ENCODE measurements at regions not wholly inside any gene's neighbourhood (a gene's known extent, or its start where the extent isn't known, plus 50 kb on each side); places are given as distances from the start of the nearest gene placed in this dataset.
"Not testable (repeated sequence)": the region's sequence is repeated elsewhere in the genome, so short reads cannot be mapped to it uniquely, and the experiment has no call there.

DNA sequence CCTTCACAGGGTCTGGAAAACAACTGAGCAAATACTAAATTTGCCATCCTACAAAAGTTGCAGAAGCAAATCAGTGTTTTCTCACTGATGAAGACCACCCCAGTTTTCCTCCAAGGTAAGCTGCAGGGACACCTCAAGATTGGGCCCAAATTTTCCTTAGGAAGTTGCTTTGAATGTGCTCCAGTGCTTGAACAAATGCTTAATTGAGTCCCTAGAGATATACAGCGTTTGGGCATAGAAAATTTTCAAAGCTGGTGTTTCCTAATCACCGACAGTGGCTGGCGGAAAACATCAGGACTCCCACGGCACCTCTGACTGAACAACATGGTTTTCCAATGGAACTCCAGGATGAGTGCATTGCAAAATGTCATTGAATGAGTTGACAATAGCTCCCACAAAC is 92.5 kb upstream of the HMGA2 start:
- H3K36me3 ChIP-seq (ENCODE audit: control insufficient read depth, insufficient read depth, low read length), result no peaks in the 10 kb centered on the region
- H3K27ac ChIP-seq (ENCODE audit: extremely low read depth, low read depth, low read length), result no peak overlapping the region
- H4K20me1 ChIP-seq (replicated peaks; ENCODE audit: control insufficient read depth, insufficient read depth, low read length), result no peaks in the 10 kb centered on the region
- intact Hi-C loops (cut with micrococcal nuclease), result no loop called here
- no peak for ATAC-seq
- TF ChIP-seq MAFG (tag; conservative IDR thresholded peaks at IDR 0.05) (no peak), ZFP1 (CRISPR knock-in tag; IDR thresholded peaks at IDR 0.05) (no peak), RBM15 (IDR thresholded peaks at IDR 0.05; ENCODE audit: insufficient read depth, low read length) (no peak), POLR3G (IDR thresholded peaks at IDR 0.05; ENCODE audit: extremely low read depth, insufficient read length, insufficient replicate concordance) (no peak), KLF10 (CRISPR knock-in tag; IDR thresholded peaks at IDR 0.05) (no peak)
- TF ChIP-seq, protein P1, sequence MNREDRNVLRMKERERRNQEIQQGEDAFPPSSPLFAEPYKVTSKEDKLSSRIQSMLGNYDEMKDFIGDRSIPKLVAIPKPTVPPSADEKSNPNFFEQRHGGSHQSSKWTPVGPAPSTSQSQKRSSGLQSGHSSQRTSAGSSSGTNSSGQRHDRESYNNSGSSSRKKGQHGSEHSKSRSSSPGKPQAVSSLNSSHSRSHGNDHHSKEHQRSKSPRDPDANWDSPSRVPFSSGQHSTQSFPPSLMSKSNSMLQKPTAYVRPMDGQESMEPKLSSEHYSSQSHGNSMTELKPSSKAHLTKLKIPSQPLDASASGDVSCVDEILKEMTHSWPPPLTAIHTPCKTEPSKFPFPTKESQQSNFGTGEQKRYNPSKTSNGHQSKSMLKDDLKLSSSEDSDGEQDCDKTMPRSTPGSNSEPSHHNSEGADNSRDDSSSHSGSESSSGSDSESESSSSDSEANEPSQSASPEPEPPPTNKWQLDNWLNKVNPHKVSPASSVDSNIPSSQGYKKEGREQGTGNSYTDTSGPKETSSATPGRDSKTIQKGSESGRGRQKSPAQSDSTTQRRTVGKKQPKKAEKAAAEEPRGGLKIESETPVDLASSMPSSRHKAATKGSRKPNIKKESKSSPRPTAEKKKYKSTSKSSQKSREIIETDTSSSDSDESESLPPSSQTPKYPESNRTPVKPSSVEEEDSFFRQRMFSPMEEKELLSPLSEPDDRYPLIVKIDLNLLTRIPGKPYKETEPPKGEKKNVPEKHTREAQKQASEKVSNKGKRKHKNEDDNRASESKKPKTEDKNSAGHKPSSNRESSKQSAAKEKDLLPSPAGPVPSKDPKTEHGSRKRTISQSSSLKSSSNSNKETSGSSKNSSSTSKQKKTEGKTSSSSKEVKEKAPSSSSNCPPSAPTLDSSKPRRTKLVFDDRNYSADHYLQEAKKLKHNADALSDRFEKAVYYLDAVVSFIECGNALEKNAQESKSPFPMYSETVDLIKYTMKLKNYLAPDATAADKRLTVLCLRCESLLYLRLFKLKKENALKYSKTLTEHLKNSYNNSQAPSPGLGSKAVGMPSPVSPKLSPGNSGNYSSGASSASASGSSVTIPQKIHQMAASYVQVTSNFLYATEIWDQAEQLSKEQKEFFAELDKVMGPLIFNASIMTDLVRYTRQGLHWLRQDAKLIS (CRISPR knock-in tag; IDR thresholded peaks at IDR 0.05), result no peak
- TF ChIP-seq, protein P2, sequence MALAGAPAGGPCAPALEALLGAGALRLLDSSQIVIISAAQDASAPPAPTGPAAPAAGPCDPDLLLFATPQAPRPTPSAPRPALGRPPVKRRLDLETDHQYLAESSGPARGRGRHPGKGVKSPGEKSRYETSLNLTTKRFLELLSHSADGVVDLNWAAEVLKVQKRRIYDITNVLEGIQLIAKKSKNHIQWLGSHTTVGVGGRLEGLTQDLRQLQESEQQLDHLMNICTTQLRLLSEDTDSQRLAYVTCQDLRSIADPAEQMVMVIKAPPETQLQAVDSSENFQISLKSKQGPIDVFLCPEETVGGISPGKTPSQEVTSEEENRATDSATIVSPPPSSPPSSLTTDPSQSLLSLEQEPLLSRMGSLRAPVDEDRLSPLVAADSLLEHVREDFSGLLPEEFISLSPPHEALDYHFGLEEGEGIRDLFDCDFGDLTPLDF (CRISPR knock-in tag; IDR thresholded peaks at IDR 0.05), result no peak
- no peak overlapping the region for H3K4me2 ChIP-seq (ENCODE audit: insufficient read depth, low read length)
- H3K4me1 ChIP-seq (replicated peaks in 1 of 2; ENCODE audit: control insufficient read depth in 2 of 2, insufficient read depth in 2 of 2, low read length in 2 of 2), result peaks cover 0 to 7% of the 10 kb centered on the region in 2 experiments; a peak in 2 of 5 replicates
- no TSS peak for BruUV-seq (replicated peaks)
- no peak for FAIRE-seq
- POLR2A ChIA-PET, result interaction anchor here (0.6 kb wide), 1 partner anchor 10 kb away, joined by 3 read pairs; no protein-coding TSS in a partner anchor
- no peaks in the 10 kb centered on the region for H3K9me1 ChIP-seq (ENCODE audit: control insufficient read depth, insufficient read depth, low read length)
- DNase-seq (ENCODE audit: extremely low read depth in 1 of 4, low spot score in 3 of 4), result no peak
- H3K27me3 ChIP-seq (ENCODE audit: control insufficient read depth in 2 of 2, insufficient read depth in 2 of 2, low read length in 2 of 2), result peaks cover 10 to 17% of the 10 kb centered on the region in 2 experiments; a peak in 4 of 5 replicates
- no peaks in the 10 kb centered on the region for H3K79me2 ChIP-seq (ENCODE audit: control insufficient read depth, insufficient read depth, low read length)
- no peak overlapping the region for H2AFZ ChIP-seq (ENCODE audit: low read depth, low read length)
- in situ Hi-C loops (cut with MboI), result no loop called here
- CTCF ChIA-PET (ENCODE audit: low intra/inter-chr PET ratio), result no interaction called here
- 5% methylated on average over 4 of the region's 4 CpGs for WGBS (ENCODE audit: insufficient coverage, low coverage, missing lambda C conversion rate)
- H3K4me3 ChIP-seq, result no peak overlapping the region
- H3K9ac ChIP-seq (ENCODE audit: insufficient read depth in 1 of 2, low read depth in 2 of 2, low read length in 2 of 2), result no peak overlapping the region
- H3K9me3 ChIP-seq (replicated peaks; ENCODE audit: control insufficient read depth, insufficient read depth, low read depth, low read length), result no peaks in the 10 kb centered on the region; the same call in 1 of the 2 replicates

DNA sequence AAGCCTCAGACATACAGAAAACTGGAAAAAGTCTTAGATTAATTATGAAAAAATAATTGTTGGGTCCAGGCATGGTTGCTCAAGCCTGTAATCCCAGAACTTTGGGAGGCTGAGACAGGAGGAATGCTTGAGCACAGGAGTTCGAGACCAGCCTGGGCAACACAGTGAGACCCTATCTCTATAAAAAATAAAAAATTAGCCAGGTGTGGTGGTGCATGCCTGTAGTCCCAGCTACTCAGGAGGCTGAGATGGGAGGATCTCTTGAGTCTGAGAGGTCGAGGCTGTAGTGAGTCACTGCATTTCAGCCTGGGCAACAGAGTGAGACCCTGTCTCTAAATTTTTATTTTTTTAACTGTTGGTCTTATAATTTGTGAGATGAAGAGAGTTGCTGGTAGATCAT is 90.6 kb upstream of the HMGA2 start:
- H3K27me3 ChIP-seq (ENCODE audit: control insufficient read depth in 2 of 2, insufficient read depth in 2 of 2, low read length in 2 of 2), result peaks cover 9 to 14% of the 10 kb centered on the region in 2 experiments; a peak in 4 of 5 replicates
- H3K4me2 ChIP-seq (ENCODE audit: insufficient read depth, low read length); H3K9ac ChIP-seq (ENCODE audit: insufficient read depth in 1 of 2, low read depth in 2 of 2, low read length in 2 of 2); H3K36me3 ChIP-seq (ENCODE audit: control insufficient read depth, insufficient read depth, low read length); DNase-seq (ENCODE audit: extremely low read depth in 1 of 4, low spot score in 3 of 4); H2AFZ ChIP-seq (ENCODE audit: low read depth, low read length); H3K4me1 ChIP-seq (replicated peaks in 1 of 2; ENCODE audit: control insufficient read depth in 2 of 2, insufficient read depth in 2 of 2, low read length in 2 of 2); CTCF ChIA-PET (ENCODE audit: low intra/inter-chr PET ratio); in situ Hi-C loops (cut with MboI); H3K4me3 ChIP-seq; BruUV-seq (replicated peaks); FAIRE-seq; H3K9me3 ChIP-seq (replicated peaks; ENCODE audit: control insufficient read depth, insufficient read depth, low read depth, low read length); H3K79me2 ChIP-seq (ENCODE audit: control insufficient read depth, insufficient read depth, low read length); POLR2A ChIA-PET; H4K20me1 ChIP-seq (replicated peaks; ENCODE audit: control insufficient read depth, insufficient read depth, low read length); H3K9me1 ChIP-seq (ENCODE audit: control insufficient read depth, insufficient read depth, low read length); intact Hi-C loops (cut with micrococcal nuclease); H3K27ac ChIP-seq (ENCODE audit: extremely low read depth, low read depth, low read length); ATAC-seq: not testable (repeated sequence)
- 3% methylated on average over 2 of the region's 2 CpGs for WGBS (ENCODE audit: insufficient coverage, low coverage, missing lambda C conversion rate)
